ENCODE measurements at regions not wholly inside any gene's neighbourhood (a gene's known extent, or its start where the extent isn't known, plus 50 kb on each side); places are given as distances from the start of the nearest gene placed in this dataset.

- Histone ChIP-seq H3K4me3 (no peak overlapping the region), H3K27ac (no peak overlapping the region), H3K9me3 (no peaks in the 10 kb centered on the region), H3K4me1 (no peaks in the 10 kb centered on the region), H3K36me3 (no peaks in the 10 kb centered on the region), H3K27me3 (no peaks in the 10 kb centered on the region)
- no peak for TF ChIP-seq POLR2A (IDR thresholded peaks at IDR 0.05)
- no peak for TF ChIP-seq CTCF (IDR thresholded peaks at IDR 0.05)
- WGBS, 2 donors: 36 to 52% methylated on average over 3 of the region's 3 CpGs
- DNase-seq: no peak
- intact Hi-C loops (cut with DNase I): no loop called here
Measured at GRCh38 chr4:135186002-135186401, 984.4 kb upstream of the PABPC4L start.

GRCh38 chr4:135185256-135185655 lies 983.7 kb upstream of the PABPC4L start:
- intact Hi-C loops (cut with DNase I): no loop called here
- 43 to 46% methylated on average over 4 of the region's 4 CpGs for WGBS, 2 donors

GRCh38 chr4:135184715-135185114 lies 983.1 kb upstream of the PABPC4L start:
- Histone ChIP-seq H3K36me3 (no peaks in the 10 kb centered on the region), H3K4me3 (no peak overlapping the region), H3K9me3 (no peaks in the 10 kb centered on the region), H3K27ac (no peak overlapping the region), H3K27me3 (no peaks in the 10 kb centered on the region), H3K4me1 (no peaks in the 10 kb centered on the region)
- TF ChIP-seq POLR2A (IDR thresholded peaks at IDR 0.05): no peak
- no peak for DNase-seq
- intact Hi-C loops (cut with DNase I): no loop called here
- 76 to 83% methylated on average over 6 of the region's 6 CpGs for WGBS, 2 donors

More at GRCh38 chr4:135185256-135185655, 983.7 kb upstream of the PABPC4L start:
- H3K4me1 ChIP-seq: no peaks in the 10 kb centered on the region
- no peaks in the 10 kb centered on the region for H3K27me3 ChIP-seq
- TF ChIP-seq CTCF (IDR thresholded peaks at IDR 0.05) (no peak), POLR2A (IDR thresholded peaks at IDR 0.05) (no peak)
- H3K27ac ChIP-seq: no peak overlapping the region
- no peaks in the 10 kb centered on the region for H3K9me3 ChIP-seq
- DNase-seq: no peak
- H3K36me3 ChIP-seq: no peaks in the 10 kb centered on the region
- H3K4me3 ChIP-seq: no peak overlapping the region

- Histone ChIP-seq H3K36me3 (no peaks in the 10 kb centered on the region), H3K27ac (no peak overlapping the region), H3K4me1 (no peaks in the 10 kb centered on the region), H3K4me3 (no peak overlapping the region), H3K9me3 (no peaks in the 10 kb centered on the region), H3K27me3 (no peaks in the 10 kb centered on the region)
- TF ChIP-seq CTCF (IDR thresholded peaks at IDR 0.05) (no peak), POLR2A (IDR thresholded peaks at IDR 0.05) (no peak)
- DNase-seq: no peak
- intact Hi-C loops (cut with DNase I): no loop called here
Measured at GRCh38 chr4:135177321-135177720, 975.7 kb upstream of the PABPC4L start.

- DNase-seq: no peak
- TF ChIP-seq CTCF (IDR thresholded peaks at IDR 0.05) (no peak), POLR2A (IDR thresholded peaks at IDR 0.05) (no peak)
- Histone ChIP-seq H3K27me3 (no peaks in the 10 kb centered on the region), H3K9me3 (no peaks in the 10 kb centered on the region), H3K4me1 (no peaks in the 10 kb centered on the region), H3K4me3 (no peak overlapping the region), H3K36me3 (no peaks in the 10 kb centered on the region), H3K27ac (no peak overlapping the region)
- intact Hi-C loops (cut with DNase I): no loop called here
- 61 to 91% methylated on average over 2 of the region's 2 CpGs for WGBS, 2 donors
Measured at GRCh38 chr4:135166661-135167060, 965.1 kb upstream of the PABPC4L start.

- no peak for TF ChIP-seq POLR2A (IDR thresholded peaks at IDR 0.05)
- TF ChIP-seq CTCF (IDR thresholded peaks at IDR 0.05): no peak
Measured at GRCh38 chr4:135164601-135165000, 963.0 kb upstream of the PABPC4L start.

More at GRCh38 chr4:135164601-135165000, 963.0 kb upstream of the PABPC4L start:
- no peaks in the 10 kb centered on the region for H3K9me3 ChIP-seq
- DNase-seq: no peak
- no peaks in the 10 kb centered on the region for H3K4me1 ChIP-seq
- intact Hi-C loops (cut with DNase I): no loop called here
- H3K4me3 ChIP-seq: no peak overlapping the region
- no peaks in the 10 kb centered on the region for H3K36me3 ChIP-seq
- no peaks in the 10 kb centered on the region for H3K27me3 ChIP-seq
- 65 to 74% methylated on average over 5 of the region's 5 CpGs for WGBS, 2 donors
- no peak overlapping the region for H3K27ac ChIP-seq
